ENCODE measurements at regions not wholly inside any gene's neighbourhood (a gene's known extent, or its start where the extent isn't known, plus 50 kb on each side); places are given as distances from the start of the nearest gene placed in this dataset.

- H2AFZ ChIP-seq (ENCODE audit: low read depth, low read length): no peak overlapping the region
- DNase-seq (no peak), ATAC-seq (ENCODE audit: insufficient read depth, low read depth) (no peak)
- H3K9ac ChIP-seq (ENCODE audit: low read depth, low read length): no peak overlapping the region
- H4K20me1 ChIP-seq (ENCODE audit: insufficient read depth, low read length): peaks cover 3% of the 10 kb centered on the region; the same call in 1 of the 2 replicates
- H3K4me1 ChIP-seq (ENCODE audit: insufficient read depth, low read length): no peaks in the 10 kb centered on the region
- peaks cover 8% of the 10 kb centered on the region; the same call in 1 of the 2 replicates for H3K36me3 ChIP-seq (ENCODE audit: insufficient read depth, low read length)
- TF ChIP-seq CTCF (IDR thresholded peaks at IDR 0.05; ENCODE audit: borderline replicate concordance, extremely low read depth, low read length, poor library complexity, severe bottlenecking): no peak
- no peak for TF ChIP-seq EZH2 (IDR thresholded peaks at IDR 0.05; ENCODE audit: borderline replicate concordance, low read depth, low read length, severe bottlenecking)
- no peak overlapping the region for H3K4me3 ChIP-seq (ENCODE audit: low read depth in 1 of 2, low read length in 2 of 2)
- H3K27me3 ChIP-seq (ENCODE audit: insufficient read depth, low read length, poor library complexity): no peaks in the 10 kb centered on the region
- H3K27ac ChIP-seq (ENCODE audit: low read length): no peak overlapping the region
- H3K9me3 ChIP-seq (ENCODE audit: insufficient read depth, low read length, severe bottlenecking): no peaks in the 10 kb centered on the region
- H3K4me2 ChIP-seq (ENCODE audit: insufficient read depth, low read length): no peak overlapping the region
- no peaks in the 10 kb centered on the region; the same call in 1 of the 2 replicates for H3K79me2 ChIP-seq (ENCODE audit: insufficient read depth, low read length)
These were observed 371.3 kb downstream of the IRS2 start for GRCh38 chr13:109415057-109415456.

GRCh38 chr13:109412283-109412901 lies 374.0 kb downstream of the IRS2 start:
- no peak for TF ChIP-seq CTCF (IDR thresholded peaks at IDR 0.05; ENCODE audit: borderline replicate concordance, extremely low read depth, low read length, poor library complexity, severe bottlenecking)
- no peak for TF ChIP-seq EZH2 (IDR thresholded peaks at IDR 0.05; ENCODE audit: borderline replicate concordance, low read depth, low read length, severe bottlenecking)
- H3K4me2 ChIP-seq (ENCODE audit: insufficient read depth, low read length): no peak overlapping the region
- DNase-seq (no peak), ATAC-seq (ENCODE audit: insufficient read depth, low read depth) (peak; percentile 12; the same call in 1 of the 3 replicates)
- H3K9me3 ChIP-seq (ENCODE audit: insufficient read depth, low read length, severe bottlenecking): no peaks in the 10 kb centered on the region
- no peak overlapping the region for H2AFZ ChIP-seq (ENCODE audit: low read depth, low read length)
- H3K27me3 ChIP-seq (ENCODE audit: insufficient read depth, low read length, poor library complexity): no peaks in the 10 kb centered on the region
- H3K36me3 ChIP-seq (ENCODE audit: insufficient read depth, low read length): peaks cover 8% of the 10 kb centered on the region; the same call in 1 of the 2 replicates
- H3K4me1 ChIP-seq (ENCODE audit: insufficient read depth, low read length): no peaks in the 10 kb centered on the region
- H4K20me1 ChIP-seq (ENCODE audit: insufficient read depth, low read length): peaks cover 3% of the 10 kb centered on the region; the same call in 1 of the 2 replicates
- H3K79me2 ChIP-seq (ENCODE audit: insufficient read depth, low read length): no peaks in the 10 kb centered on the region
- H3K27ac ChIP-seq (ENCODE audit: low read length): no peak overlapping the region
- no peak overlapping the region for H3K4me3 ChIP-seq (ENCODE audit: low read depth in 1 of 2, low read length in 2 of 2)
- no peak overlapping the region for H3K9ac ChIP-seq (ENCODE audit: low read depth, low read length)

DNA sequence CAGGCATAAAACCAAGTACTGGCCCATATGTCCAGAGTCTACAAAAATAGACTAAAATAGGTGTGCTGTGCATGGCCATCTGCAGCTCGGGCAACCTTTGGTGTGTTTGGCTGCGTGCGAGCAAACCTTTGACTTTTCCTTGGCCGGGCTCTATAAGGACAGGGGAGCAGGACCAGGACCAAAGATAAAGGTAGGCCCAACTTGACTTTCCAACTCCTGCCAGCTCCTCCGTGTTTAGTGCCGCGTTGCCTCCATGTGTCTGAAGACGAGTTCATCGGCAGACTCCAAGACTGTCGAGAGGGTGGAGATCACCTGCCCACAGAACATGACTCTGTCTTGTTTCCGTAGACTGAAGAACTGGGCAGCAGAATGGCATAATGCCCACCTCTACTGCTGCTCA lies 375.5 kb downstream of the IRS2 start:
- H3K27ac ChIP-seq (ENCODE audit: low read length): no peak overlapping the region
- peaks cover 6% of the 10 kb centered on the region for H3K9me3 ChIP-seq (ENCODE audit: insufficient read depth, low read length, severe bottlenecking)
- H4K20me1 ChIP-seq (ENCODE audit: insufficient read depth, low read length): no peaks in the 10 kb centered on the region
- no peak overlapping the region for H2AFZ ChIP-seq (ENCODE audit: low read depth, low read length)
- H3K27me3 ChIP-seq (ENCODE audit: insufficient read depth, low read length, poor library complexity): no peaks in the 10 kb centered on the region
- H3K79me2 ChIP-seq (ENCODE audit: insufficient read depth, low read length): no peaks in the 10 kb centered on the region
- peaks cover 11% of the 10 kb centered on the region; the same call in 1 of the 2 replicates for H3K36me3 ChIP-seq (ENCODE audit: insufficient read depth, low read length)
- ATAC-seq (ENCODE audit: insufficient read depth, low read depth): no peak
- H3K9ac ChIP-seq (ENCODE audit: low read depth, low read length): no peak overlapping the region
- H3K4me1 ChIP-seq (ENCODE audit: insufficient read depth, low read length): no peaks in the 10 kb centered on the region
- DNase-seq: no peak
- no peak overlapping the region for H3K4me2 ChIP-seq (ENCODE audit: insufficient read depth, low read length)
- TF ChIP-seq CTCF (IDR thresholded peaks at IDR 0.05; ENCODE audit: borderline replicate concordance, extremely low read depth, low read length, poor library complexity, severe bottlenecking): no peak
- TF ChIP-seq EZH2 (IDR thresholded peaks at IDR 0.05; ENCODE audit: borderline replicate concordance, low read depth, low read length, severe bottlenecking): no peak
- no peak overlapping the region for H3K4me3 ChIP-seq (ENCODE audit: low read depth in 1 of 2, low read length in 2 of 2)

Measured in DND-41 (cell line).